K562 (cell line): ENCODE measurements at regions not wholly inside any gene's neighbourhood (a gene's known extent, or its start where the extent isn't known, plus 50 kb on each side); places are given as distances from the start of the nearest gene placed in this dataset.

ENCODE experiments used
- ATAC-seq: fragments of 200-7000 bp; cut with Tn5 transposase; 3 replicates; pipeline ENCODE4 v1.9.1; 2020; ENCODE audit warnings: moderate library complexity
- BruUV-seq: library from RNA; stranded (reverse); fragments of 400-500 nt; replicated peaks from 2 replicates; lab custom pipeline; 2021; lab: Mats Ljungman, UMichigan
- CTCF ChIA-PET: fragments of 300-600 bp; formaldehyde crosslinking; extraction: SDS; loops from one replicate; lab custom pipeline; 2021; ENCODE audit warnings: low intra/inter-chr PET ratio; lab: Yijun Ruan, JAX
- POLR2A ChIA-PET: fragments of 300-600, 350-650 bp; sonication (Branson Sonifier 250); formaldehyde crosslinking; extraction: SDS; loops from one replicate; lab custom pipeline; 2021; ENCODE audit warnings: antibody characterized with exemption, inconsistent platforms; lab: Yijun Ruan, JAX
- DNase-seq, 4 experiments: peaks; one replicate each; pipeline versions ENCODE4 v3.0.0 to v3.0.0-alpha.2; 2011 to 2018; ENCODE audit warnings: low spot score in 3 of 4, mixed read lengths in 3 of 4; ENCODE audit errors: extremely low read depth in 1 of 4
- FAIRE-seq: peaks from 2 replicates; lab custom pipeline; 2011; peaks lifted over from hg19 to GRCh38; lab: Jason Lieb, UNC
- H2AFZ ChIP-seq: 2 replicates; pipeline ENCODE4 v1.6.0; 2011; ENCODE audit warnings: low read depth, low read length, control low read depth, inconsistent platforms
- H3K27ac ChIP-seq: fragments of 200-600 bp; 3 replicates; pipeline ENCODE4 v1.8.0; 2011; ENCODE audit warnings: low read depth, mild to moderate bottlenecking, control low read depth, inconsistent platforms, low read length, moderate library complexity, mixed read lengths; ENCODE audit errors: extremely low read depth
- H3K27me3 ChIP-seq, 2 experiments: fragments of 300-600 bp in 1 of 2; 2 replicates in 1 of 2; 3 replicates in 1 of 2; pipeline versions ENCODE4 v1.6.0 to v1.8.0; 2011; ENCODE audit warnings: inconsistent platforms in 2 of 2, low read length in 2 of 2, mild to moderate bottlenecking in 1 of 2, mixed read lengths in 1 of 2, moderate library complexity in 1 of 2; ENCODE audit not compliant: control insufficient read depth in 2 of 2, insufficient read depth in 2 of 2
- H3K36me3 ChIP-seq: fragments of 300-600 bp; 3 replicates; pipeline ENCODE4 v1.8.0; 2011; ENCODE audit warnings: mild to moderate bottlenecking, low read length, inconsistent platforms; ENCODE audit not compliant: control insufficient read depth, insufficient read depth
- H3K4me1 ChIP-seq, 2 experiments: fragments of 200-600 bp in 1 of 2; replicated peaks in 1 of 2; 2 replicates in 1 of 2; 3 replicates in 1 of 2; pipeline versions ENCODE4 v1.5.1 to v1.8.0; 2011; ENCODE audit warnings: inconsistent platforms in 2 of 2, low read length in 2 of 2, mild to moderate bottlenecking in 1 of 2, mixed read lengths in 1 of 2, moderate library complexity in 1 of 2; ENCODE audit not compliant: control insufficient read depth in 2 of 2, insufficient read depth in 2 of 2
- H3K4me2 ChIP-seq: 2 replicates; pipeline ENCODE4 v1.6.1; 2011; ENCODE audit warnings: low read length, control low read depth, inconsistent platforms, mixed read lengths; ENCODE audit not compliant: insufficient read depth
- H3K4me3 ChIP-seq: fragments of 200-600 bp; sonication (generic), shearing (Covaris generic); 2 replicates; pipeline ENCODE4 v1.5.1; 2016; ENCODE audit warnings: control low read depth, inconsistent platforms
- H3K79me2 ChIP-seq: fragments of 200-600 bp; 3 replicates; pipeline ENCODE4 v1.8.0; 2011; ENCODE audit warnings: low read length, inconsistent platforms; ENCODE audit not compliant: control insufficient read depth, insufficient read depth
- H3K9ac ChIP-seq, 2 experiments: 2 replicates each; pipeline versions ENCODE4 v1.6.0 to v1.6.1; 2011; ENCODE audit warnings: low read depth in 2 of 2, low read length in 2 of 2, control low read depth in 1 of 2, inconsistent platforms in 1 of 2, mild to moderate bottlenecking in 1 of 2, mixed read lengths in 1 of 2; ENCODE audit not compliant: insufficient read depth in 1 of 2
- H3K9me1 ChIP-seq: one replicate; pipeline ENCODE4 v1.6.0; 2011; ENCODE audit warnings: inconsistent platforms, mild to moderate bottlenecking, low read length, moderate library complexity; ENCODE audit not compliant: control insufficient read depth, insufficient read depth
- H3K9me3 ChIP-seq: replicated peaks from 2 replicates; pipeline ENCODE4 v1.5.1; 2011; ENCODE audit warnings: low read depth, low read length, inconsistent platforms; ENCODE audit not compliant: control insufficient read depth, insufficient read depth
- H4K20me1 ChIP-seq: replicated peaks from 2 replicates; pipeline ENCODE4 v1.6.1; 2011; ENCODE audit warnings: low read length, inconsistent platforms, mixed read lengths; ENCODE audit not compliant: control insufficient read depth, insufficient read depth
- ATF4 ChIP-seq: fragments of 450-650 bp; formaldehyde crosslinking; IDR thresholded peaks from 2 replicates; pipeline ENCODE4 v1.4.0; 2022; ENCODE audit warnings: mild to moderate bottlenecking, moderate library complexity
- BMI1 ChIP-seq: fragments of 150-350 bp; IDR thresholded peaks from 2 replicates; pipeline ENCODE4 v1.6.1; 2014; ENCODE audit warnings: low read length
- CHAMP1 ChIP-seq: fragments of 450-650 bp; IDR thresholded peaks from 2 replicates; pipeline ENCODE4 v1.6.1; 2016; ENCODE audit warnings: mild to moderate bottlenecking
- ETV5 ChIP-seq: sonication (generic); formaldehyde crosslinking; IDR thresholded peaks from 2 replicates; pipeline ENCODE4 v1.4.0; 2020; ENCODE audit warnings: low read depth, mild to moderate bottlenecking, missing genetic modification reagents
- FOS ChIP-seq: IDR thresholded peaks from 3 replicates; pipeline ENCODE4 v1.6.1; 2011; ENCODE audit not compliant: insufficient read length; ENCODE audit errors: extremely low read depth
- HDAC1 ChIP-seq, 2 experiments: fragments of 450-650 bp; IDR thresholded peaks; 2 replicates each; pipeline ENCODE4 v1.6.1; 2016 to 2017; ENCODE audit warnings: inconsistent platforms in 1 of 2, mild to moderate bottlenecking in 1 of 2, moderate library complexity in 1 of 2
- HDGF ChIP-seq: fragments of 450-650 bp; IDR thresholded peaks from 2 replicates; pipeline ENCODE4 v1.6.1; 2016
- ILF3 ChIP-seq: fragments of 450-650 bp; IDR thresholded peaks from 2 replicates; pipeline ENCODE4 v1.6.1; 2018; ENCODE audit warnings: antibody characterized with exemption, mild to moderate bottlenecking, moderate library complexity, borderline replicate concordance
- KDM1A ChIP-seq, 2 experiments: fragments of 450-650 bp; IDR thresholded peaks; 2 replicates each; pipeline ENCODE4 v1.6.1; 2016; ENCODE audit warnings: mild to moderate bottlenecking in 2 of 2
- PHF21A ChIP-seq: fragments of 450-650 bp; IDR thresholded peaks from 2 replicates; pipeline ENCODE4 v1.6.1; 2017; ENCODE audit warnings: low read depth, borderline replicate concordance
- SIRT6 ChIP-seq: IDR thresholded peaks from one replicate; pipeline ENCODE4 v1.6.1; 2012; ENCODE audit warnings: low read depth, mild to moderate bottlenecking, control low read depth, inconsistent platforms, low read length, moderate library complexity
- SOX6 ChIP-seq: fragments of 450-650 bp; IDR thresholded peaks from 2 replicates; pipeline ENCODE4 v1.6.1; 2014; ENCODE audit warnings: mild to moderate bottlenecking
- SPI1 ChIP-seq: IDR thresholded peaks from 2 replicates; pipeline ENCODE4 v1.6.1; 2011; ENCODE audit warnings: low read depth, low read length, control low read depth, borderline replicate concordance
- TEAD2 ChIP-seq: fragments of 450-650 bp; IDR thresholded peaks from 2 replicates; pipeline ENCODE4 v1.6.1; 2016; ENCODE audit warnings: missing genetic modification characterization, control low read depth, missing compliant biosample characterization
- VEZF1 ChIP-seq: fragments of 200-800 bp; sonication (Bioruptor generic); IDR thresholded peaks from 2 replicates; pipeline ENCODE4 v1.6.1; 2017; ENCODE audit warnings: missing genetic modification characterization, missing compliant biosample characterization
- ZFP30 ChIP-seq: fragments of 250-450 bp; sonication (Bioruptor Pico); IDR thresholded peaks from 2 replicates; pipeline ENCODE4 v1.8.0; 2022; ENCODE audit warnings: moderate library complexity, mild to moderate bottlenecking, inconsistent platforms, borderline replicate concordance
- ZFPM2 ChIP-seq: fragments of 250-450 bp; sonication (Bioruptor Pico); IDR thresholded peaks from 2 replicates; pipeline ENCODE4 v1.5.1; 2022; ENCODE audit warnings: mild to moderate bottlenecking
- ZNF282 ChIP-seq: sonication (generic); formaldehyde crosslinking; IDR thresholded peaks from 2 replicates; pipeline ENCODE4 v1.8.1; 2023; ENCODE audit warnings: missing genetic modification reagents
- WGBS: fragments of 100-300 bp; shearing (Covaris generic); methylation state at CpG from one replicate; pipeline ENCODE4 v1.1.6; 2016; ENCODE audit warnings: low coverage, mixed read lengths; ENCODE audit not compliant: insufficient coverage; ENCODE audit errors: missing lambda C conversion rate; 5-methylcytosine and 5-hydroxymethylcytosine counted together
- in situ Hi-C: fragments of 300-500 bp; cut with MboI; formaldehyde crosslinking; loops from 4 replicates; pipeline ENCODE4 v1.15.0; 2018; ENCODE audit warnings: inconsistent platforms, mixed read lengths
- intact Hi-C: fragments of 100-400 bp; cut with micrococcal nuclease; formaldehyde crosslinking; loops from 2 replicates; pipeline ENCODE4 v1.14.2; 2022

GRCh38 chr1:73783352-73783751, 414.6 kb downstream of the LRRIQ3 start (continued):
- TF ChIP-seq KDM1A (IDR thresholded peaks at IDR 0.05): no peak
- no peak for TF ChIP-seq HDGF
- no peak for TF ChIP-seq HDAC1 (IDR thresholded peaks at IDR 0.05)
- no peak for TF ChIP-seq PHF21A
- no peak for TF ChIP-seq FOS
- no peak for TF ChIP-seq ZNF282 (CRISPR knock-in tag)
- no peak for TF ChIP-seq BMI1
- TF ChIP-seq, all 486 proteins: peak for 0

- H3K4me3 ChIP-seq: no peak overlapping the region
- no peaks in the 10 kb centered on the region for H3K36me3 ChIP-seq
- CTCF ChIA-PET: interaction anchor here (0.6 kb wide), 1 partner anchor 1875 kb away, joined by 6 read pairs; no protein-coding TSS in a partner anchor
- no peaks in the 10 kb centered on the region for H4K20me1 ChIP-seq
- intact Hi-C loops: no loop called here
- FAIRE-seq (no peak), ATAC-seq (no peak), DNase-seq (no peak)
- H3K9me1 ChIP-seq: no peaks in the 10 kb centered on the region
- POLR2A ChIA-PET: no interaction called here
- no peak overlapping the region for H2AFZ ChIP-seq
- 0% methylated on average over 2 of the region's 2 CpGs for WGBS
- in situ Hi-C loops: no loop called here
- peaks cover 2% of the 10 kb centered on the region for H3K9me3 ChIP-seq
- H3K27ac ChIP-seq: no peak overlapping the region
- no peaks in the 10 kb centered on the region for H3K27me3 ChIP-seq
- no TSS peak for BruUV-seq
- H3K79me2 ChIP-seq: no peaks in the 10 kb centered on the region
- no peak overlapping the region for H3K4me2 ChIP-seq
- H3K9ac ChIP-seq: no peak overlapping the region
- H3K4me1 ChIP-seq: no peaks in the 10 kb centered on the region
- no peak for TF ChIP-seq ILF3
- no peak for TF ChIP-seq ATF4 (CRISPR knock-in tag)
- no peak for TF ChIP-seq ETV5 (CRISPR knock-in tag)
- no peak for TF ChIP-seq ZFP30 (CRISPR knock-in tag)
- no peak for TF ChIP-seq ZFPM2 (CRISPR knock-in tag)
- TF ChIP-seq CHAMP1: no peak
- no peak for TF ChIP-seq VEZF1 (CRISPR knock-in tag)
- no peak for TF ChIP-seq SOX6
- TF ChIP-seq TEAD2: no peak
- TF ChIP-seq SPI1: no peak
- TF ChIP-seq SIRT6: no peak
Measured at GRCh38 chr1:73782901-73783300, 415.1 kb downstream of the LRRIQ3 start.
